Activated CD4-positive, alpha-beta T cell treated with anti-CD3 and anti-CD28 coated beads, Interleukin-2, amount 50 U/mL, for 16 hours (primary cell): ENCODE measurements at regions not wholly inside any gene's neighbourhood (a gene's known extent, or its start where the extent isn't known, plus 50 kb on each side); places are given as distances from the start of the nearest gene placed in this dataset.

Experiments used
- DNase-seq: peaks from one replicate; pipeline ENCODE4 v3.0.0-alpha.2; 2020

DNA sequence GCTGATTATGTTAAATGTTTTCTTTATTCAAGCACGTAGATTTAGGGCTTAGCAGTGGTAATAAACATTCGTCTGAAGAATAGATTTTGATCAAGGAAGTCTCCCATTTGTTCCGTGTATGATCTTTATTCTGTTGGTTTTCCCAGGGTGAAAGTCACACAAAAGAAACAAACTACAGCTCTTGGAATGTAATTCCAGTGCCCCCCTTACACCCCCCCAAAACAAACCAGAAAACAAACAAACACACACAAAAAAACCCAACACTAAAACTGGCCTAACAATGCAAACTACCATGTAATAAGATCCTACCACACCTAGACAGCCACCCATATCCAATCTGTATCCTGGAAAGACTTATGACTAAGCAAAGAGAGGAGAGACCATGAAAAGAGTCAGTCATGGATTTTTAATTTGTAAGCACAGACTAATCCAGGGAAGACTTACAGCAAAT lies 196.2 kb upstream of the ELL2 start:
- DNase-seq = no peak

DNA sequence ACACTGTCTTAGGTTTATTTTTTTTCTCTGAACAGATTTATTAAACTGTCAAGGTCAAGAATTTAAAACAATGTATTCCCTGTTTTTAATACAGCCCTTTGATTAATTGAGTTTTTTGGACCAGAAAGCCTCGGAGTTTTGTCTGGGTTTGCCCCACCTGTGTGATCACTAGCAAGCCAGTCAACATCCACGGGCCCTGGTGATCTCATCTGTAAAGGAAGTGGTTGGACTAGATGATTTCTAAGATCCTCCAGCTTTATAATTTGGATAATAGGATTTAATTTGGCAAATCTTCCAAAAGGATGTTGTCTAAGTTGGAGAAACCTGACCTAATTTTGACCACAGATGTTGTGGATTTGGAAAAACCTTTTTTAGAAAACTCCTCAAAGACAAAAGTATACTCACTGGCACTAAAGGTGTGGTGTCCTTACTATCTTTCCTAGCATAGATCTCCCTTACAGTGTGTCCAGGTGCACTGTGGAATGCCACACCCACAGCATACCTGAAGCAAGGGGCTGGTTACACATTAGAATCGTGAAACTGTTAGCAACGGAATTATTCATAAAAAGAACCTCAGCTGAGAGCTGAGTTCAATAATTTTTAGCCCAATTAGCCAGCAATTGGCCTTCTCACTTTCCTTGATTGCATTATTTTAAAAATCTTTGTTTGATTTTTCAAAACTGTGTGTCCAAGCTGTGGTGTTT lies 195.6 kb upstream of the ELL2 start:
- DNase-seq = no peak

DNA sequence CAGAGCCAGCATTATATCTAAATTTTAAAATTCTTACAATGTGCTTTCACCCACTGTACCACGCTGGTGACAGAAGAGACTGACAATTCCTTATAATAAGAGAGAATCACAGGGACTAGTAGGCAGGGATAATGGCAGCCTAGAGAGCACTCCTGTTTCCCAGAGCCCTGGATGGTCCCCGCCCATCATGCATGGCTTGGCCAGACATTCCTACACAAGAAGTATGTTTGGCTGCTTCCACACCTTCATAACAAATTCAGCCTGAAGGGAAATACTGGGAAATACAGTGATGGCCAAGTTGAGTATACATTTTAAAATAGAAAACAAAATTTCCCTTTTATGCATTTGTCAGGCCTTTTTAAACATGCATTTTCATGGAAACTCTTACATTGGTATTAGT lies 193.5 kb upstream of the ELL2 start:
- DNase-seq = no peak

DNA sequence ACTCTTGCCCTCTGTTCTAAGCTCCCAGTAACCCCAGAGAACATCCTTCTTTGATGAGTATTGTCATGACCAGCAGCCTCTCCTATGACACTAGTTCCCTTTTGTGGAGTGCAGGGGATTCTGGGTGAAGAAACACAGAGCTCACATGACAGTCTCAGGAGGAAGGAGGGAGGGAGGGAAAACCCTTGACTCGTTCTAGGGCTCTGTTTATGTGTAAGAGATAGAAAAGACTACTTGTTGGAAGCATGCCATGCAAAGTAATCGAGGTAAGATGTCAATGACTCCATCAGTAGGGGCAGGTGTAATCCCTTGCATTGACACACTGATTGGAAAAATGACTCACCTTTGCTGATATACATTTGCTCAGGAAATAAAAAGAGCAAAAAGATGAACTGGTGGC lies 190.2 kb upstream of the ELL2 start:
- DNase-seq = no peak

DNA sequence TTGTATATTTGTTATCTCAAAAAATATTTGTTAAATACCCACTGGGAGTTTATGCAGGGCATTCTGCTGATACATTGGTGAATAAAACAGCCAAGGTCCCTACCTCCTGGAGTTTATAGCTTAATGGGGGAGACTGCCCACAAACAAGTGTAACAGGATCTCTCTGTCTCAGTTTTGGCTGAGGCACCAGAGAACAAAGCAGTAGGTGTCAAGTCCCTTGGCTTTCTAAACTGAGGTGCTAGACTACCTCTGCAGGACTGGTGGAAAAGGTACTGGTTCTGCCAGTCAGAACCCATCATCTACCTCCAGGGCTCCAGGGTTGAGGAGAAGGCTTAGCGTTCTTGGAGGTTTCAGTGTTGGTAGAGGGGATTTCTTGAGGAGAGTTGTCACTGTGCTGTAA lies 188.4 kb upstream of the ELL2 start:
- DNase-seq = no peak

DNA sequence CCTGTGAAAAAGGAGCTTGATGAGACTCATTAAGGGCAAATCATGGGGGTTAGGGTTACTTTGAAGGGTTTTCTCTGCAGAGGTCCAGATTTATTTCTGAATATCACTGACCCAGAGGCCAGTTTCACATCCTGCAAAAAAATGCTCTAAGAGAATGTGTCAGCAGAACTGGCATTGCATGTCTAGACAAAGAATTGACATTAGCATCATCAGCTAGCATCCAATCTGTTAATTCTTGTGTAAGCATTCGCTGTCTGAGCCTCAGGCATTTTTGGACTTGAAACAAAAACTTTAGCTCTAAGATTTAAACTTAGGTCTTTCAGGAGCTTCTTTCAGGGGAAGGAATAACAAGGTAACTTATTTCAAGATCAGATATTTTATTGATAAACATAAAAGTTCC lies 187.9 kb upstream of the ELL2 start:
- no peak for DNase-seq

DNA sequence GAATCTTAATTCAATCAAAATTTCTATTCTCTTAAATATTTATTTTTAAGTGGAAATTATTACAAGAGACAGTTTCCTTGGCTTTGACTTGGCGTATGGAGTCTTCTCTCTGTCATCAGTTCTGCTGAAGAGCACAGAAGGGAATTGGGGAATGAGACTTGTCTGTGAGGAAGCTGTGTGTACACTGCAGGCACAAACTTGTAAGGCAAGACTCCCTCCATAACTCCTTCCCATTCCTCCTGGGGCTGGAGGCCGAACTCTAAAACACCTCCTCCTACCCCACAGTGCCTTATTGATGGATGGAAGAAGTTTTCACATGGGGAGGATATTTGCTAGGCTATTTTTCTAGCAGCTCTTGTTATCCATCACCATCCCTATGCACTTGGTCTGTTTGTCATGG lies 187.4 kb upstream of the ELL2 start:
- DNase-seq = no peak

DNA sequence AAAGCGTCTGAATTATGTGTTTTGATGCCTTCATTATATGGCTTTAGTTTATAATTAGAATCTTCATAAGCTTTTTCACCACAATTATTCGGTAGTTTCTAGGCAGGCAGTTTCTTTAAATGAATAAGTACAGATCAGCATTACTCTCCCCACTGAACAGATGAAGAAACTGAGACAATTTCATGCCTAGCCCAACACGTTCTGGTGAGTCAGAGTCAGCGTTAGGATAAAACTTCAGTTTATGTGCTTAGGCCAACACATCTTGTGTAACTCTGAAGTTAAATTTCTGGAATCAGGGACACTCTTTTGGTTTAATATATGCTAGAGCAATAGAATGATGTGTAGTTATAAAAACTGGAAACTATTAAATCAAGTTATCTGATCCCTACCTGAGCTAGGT lies 186.7 kb upstream of the ELL2 start:
- DNase-seq = no peak

DNA sequence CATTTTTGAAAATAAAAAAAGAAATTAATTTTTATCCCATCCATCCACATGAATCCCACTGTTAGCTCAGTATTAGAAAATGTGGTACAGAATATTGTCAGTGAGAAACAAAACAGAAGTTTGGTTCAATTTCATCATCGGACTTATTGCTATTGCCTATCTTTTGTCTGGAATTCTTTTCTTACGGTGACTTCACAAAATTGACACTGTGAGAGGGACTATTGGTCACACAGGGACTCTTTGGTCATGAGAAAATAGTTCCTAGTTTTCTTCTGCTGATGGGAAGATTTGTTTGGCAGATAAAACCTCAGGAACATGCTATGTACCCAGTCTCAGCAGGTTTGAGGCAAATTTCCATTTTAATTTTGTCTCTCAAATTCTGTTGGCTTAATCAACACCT lies 186.2 kb upstream of the ELL2 start:
- DNase-seq = no peak

DNA sequence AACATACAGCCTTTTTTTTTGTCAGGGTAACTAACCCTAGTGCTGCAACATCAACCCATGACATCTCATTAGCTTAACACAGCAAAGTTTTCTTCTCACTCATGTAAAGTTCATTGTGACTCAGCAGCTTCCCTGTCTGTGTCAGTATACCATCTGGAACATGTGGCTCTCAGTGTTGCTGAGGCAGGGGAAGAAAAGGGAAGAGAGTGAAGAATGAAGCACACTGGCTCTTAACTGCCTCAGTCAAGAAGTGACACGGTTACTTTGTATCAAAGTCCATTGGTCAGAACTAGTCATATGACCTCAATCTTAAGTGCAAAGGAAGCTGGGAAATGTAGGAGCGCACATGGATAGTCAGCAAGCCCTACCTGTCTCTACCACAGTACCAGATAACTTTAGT lies 185.0 kb upstream of the ELL2 start:
- DNase-seq = peak; percentile 86

DNA sequence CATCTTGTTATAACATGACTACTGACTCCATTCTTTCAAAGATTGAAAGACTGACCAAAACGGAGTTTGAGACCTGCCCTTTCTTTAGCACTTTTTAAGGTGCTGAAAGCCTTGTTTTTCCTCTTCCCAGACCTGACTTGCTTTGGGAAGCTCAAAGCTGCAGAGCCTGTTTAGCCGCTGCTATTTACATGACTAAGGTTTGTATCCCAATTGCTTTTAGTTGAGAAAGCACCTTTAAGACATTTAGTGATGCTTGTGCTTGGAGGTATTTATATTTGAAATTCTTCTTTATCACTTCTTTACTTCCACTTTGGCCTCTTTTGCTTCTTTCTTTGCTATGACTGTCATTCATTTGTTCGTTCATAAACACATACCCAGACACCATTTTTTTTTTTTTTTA lies 182.6 kb upstream of the ELL2 start:
- DNase-seq = no peak

DNA sequence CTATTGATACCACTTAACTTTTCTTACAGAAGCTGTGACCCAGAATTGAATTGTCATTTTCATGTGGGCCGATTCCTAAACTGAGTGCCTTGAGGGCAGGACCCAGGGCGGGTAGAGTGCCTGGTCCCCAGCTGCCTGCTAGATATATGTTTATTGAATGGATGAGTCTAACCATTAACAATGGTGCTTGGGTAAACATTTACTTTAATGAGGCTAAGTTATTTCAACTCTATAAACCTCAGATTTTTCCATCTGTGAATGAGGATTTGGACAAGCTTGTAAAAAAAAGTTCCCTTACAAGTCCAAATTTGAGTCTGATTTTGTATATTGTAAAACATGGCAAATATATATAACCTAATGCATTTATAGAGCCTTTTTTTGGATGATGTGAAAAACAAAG lies 181.8 kb upstream of the ELL2 start:
- no peak for DNase-seq

DNA sequence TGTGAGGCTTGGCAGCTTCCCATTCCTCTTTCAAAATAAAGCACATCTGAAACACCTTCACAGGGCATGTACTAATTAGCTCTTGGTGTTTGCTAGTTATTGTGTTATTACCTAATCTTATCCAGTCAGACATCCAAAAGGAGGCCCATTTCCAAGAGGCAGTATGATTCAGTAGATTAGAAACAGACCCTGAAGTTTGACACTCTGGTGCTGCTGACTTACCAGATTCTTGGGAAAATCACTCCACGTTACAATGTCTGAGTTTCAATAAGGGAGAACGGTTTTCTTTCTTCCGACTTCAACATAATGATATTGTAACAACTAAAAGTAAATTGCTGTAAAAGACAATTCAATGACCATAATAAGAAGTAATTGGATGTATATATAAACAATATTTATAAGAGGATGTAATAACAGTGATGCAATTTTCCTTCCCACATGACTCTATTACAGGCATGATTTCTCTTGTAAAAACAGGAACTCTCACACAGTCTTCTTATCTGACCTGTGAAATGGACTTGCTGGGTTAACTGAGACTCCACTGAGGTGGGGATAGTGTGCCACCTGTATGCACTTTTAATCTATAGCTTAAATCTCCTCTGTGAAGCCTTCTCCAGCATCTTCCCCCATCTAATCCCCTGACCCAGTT lies 181.3 kb upstream of the ELL2 start:
- DNase-seq = no peak

DNA sequence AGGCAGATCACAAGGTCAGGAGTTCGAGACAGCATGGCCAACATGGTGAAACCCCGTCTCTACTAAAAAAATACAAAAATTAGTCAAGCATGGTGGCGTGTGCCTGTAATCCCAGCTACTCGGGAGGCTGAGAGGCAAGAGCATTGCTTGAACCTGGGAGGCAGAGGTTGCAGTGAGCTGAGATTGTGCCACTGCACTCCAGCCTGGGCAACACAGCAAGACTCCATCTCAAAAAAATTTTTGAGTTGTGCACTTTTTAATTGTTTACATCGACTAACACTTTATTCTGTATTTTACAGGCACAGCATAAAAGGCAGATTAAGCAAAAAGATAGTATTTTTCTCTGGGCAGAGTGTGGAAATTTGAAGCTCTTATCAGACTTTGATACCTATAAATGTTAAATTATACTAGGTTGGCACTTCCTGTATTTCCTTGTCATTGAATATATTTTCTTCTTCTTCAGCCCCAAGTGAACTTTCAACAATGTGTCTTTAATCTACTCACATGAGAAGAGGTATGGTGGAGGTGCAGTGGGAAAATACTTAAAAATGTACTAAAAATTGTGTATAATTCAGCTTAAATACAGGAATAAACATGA lies 180.6 kb upstream of the ELL2 start:
- no peak for DNase-seq

DNA sequence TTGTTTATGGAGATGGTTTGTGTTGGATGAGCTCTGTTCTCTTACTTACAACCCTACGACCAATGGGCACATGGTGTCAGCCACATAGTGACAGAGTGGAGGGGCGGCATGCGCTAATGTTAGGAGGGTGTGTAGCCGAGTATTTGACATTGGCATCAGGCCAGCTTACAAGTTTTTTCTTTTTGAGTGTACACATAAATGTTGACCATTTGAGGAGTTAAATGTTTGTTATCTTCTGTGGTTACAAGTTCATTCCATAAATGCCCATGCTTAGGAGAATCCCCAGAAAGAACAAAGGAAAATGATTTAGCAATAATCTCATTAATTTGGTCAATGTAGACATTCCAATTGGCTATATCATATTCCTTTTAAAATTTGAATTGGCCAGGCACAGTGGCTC lies 180.1 kb upstream of the ELL2 start:
- no peak for DNase-seq

DNA sequence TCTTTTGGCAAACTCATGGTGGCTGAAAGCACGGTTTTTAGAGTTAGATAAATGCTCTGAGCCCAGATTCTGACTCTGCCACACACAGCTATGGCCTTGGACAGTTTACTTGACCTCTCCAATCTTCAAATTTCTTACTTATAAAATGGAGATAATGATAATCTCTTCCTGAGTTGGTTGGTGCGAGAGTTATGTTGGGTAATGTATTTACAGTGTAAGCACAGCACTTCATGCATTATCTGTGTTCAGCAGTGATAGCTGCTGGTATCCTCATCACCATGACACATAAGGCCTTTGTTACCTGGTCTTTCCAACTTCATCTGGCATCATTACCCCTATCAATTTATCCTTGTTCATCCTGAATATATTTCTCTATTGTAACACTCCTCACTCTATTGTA lies 178.8 kb upstream of the ELL2 start:
- DNase-seq = no peak

DNA sequence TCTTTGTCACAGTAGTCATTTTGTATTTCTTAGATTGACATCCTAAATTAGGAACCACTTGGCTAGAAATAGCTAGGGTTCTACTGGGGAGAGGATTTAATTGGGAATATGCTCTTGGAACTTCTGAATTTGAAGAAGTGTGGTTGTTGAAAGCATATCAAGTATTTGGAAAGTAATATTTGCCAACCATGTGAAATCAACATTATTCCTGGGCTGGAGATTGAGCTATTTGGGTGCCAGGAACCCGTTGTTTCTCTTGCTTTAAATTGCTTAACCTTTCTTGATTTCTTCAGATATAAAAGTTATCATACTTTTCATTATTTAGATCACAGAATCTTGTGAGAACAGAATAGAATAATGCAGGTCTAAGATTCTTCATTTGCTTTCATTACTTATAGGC lies 178.4 kb upstream of the ELL2 start:
- DNase-seq = no peak

DNA sequence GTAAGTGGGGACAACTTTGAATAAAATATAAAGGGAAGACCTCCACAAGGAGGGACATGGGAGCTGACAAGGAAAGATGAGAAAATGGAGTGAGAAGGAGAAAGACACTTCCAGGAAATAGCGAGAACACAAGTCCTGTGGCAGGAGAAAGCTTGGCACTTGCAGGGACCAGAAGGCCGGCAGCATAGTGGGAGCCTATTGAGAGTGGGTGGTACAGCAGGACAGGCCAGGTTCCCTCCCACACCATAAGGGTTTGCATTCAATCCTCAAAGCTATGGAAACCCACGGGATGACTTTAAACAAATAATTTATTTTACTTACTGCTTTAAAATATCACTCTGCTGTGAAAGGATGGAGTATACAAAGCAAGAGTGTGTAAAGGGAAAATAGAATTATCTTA lies 173.2 kb upstream of the ELL2 start:
- DNase-seq = no peak

DNA sequence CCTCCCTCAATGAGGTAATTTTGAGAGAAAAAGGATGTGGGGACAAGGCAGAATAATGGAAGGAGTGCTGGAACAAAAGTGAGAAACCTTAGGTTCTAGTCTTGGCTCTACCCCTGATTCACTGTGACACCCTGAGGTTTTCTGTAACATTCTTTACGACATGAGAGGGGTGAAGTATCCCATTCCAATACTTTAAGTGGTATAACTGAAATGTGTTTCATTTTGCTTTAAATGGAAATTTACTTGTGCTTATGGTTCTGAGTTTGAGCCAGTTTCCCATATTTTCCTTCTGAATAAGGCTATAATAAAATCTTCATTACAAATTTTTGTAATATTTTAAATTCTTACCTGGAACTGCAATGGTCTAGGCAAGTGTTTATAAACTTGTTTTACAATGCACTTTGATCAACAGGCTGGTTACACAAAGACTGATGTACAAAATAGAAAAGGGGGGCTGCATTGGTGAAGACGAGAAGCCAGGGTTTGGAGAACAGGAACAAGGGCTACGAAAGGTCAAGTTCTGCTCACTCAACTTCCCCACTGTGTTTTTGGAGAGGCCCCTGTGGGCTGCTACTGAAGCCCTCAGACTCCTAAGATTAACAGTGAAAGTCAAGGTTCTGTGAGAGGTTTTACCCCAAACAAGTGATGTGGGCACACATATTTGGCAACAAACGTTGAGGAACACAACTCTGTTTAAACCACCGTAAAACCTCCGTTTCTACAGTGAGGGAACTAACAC lies 171.9 kb upstream of the ELL2 start:
- DNase-seq = no peak

DNA sequence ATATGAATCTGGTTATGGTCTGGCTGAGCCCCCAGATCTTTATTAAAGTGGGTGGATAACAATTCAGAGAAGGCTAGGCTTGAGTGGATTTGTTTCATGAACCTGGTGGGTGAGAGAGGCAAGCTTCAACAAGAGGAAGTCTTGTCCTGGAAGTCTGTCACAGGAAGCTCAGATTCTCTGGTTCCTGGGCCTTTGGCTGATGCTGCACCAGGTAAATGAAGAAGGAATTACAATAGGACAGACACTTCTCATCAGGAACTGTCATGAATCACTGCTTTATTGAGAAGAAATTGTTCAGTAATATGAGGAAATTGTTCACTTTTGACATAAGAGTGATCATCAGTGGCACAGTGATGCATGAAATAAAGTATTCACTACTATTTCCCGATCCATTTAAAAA lies 167.6 kb upstream of the ELL2 start:
- no peak for DNase-seq

DNA sequence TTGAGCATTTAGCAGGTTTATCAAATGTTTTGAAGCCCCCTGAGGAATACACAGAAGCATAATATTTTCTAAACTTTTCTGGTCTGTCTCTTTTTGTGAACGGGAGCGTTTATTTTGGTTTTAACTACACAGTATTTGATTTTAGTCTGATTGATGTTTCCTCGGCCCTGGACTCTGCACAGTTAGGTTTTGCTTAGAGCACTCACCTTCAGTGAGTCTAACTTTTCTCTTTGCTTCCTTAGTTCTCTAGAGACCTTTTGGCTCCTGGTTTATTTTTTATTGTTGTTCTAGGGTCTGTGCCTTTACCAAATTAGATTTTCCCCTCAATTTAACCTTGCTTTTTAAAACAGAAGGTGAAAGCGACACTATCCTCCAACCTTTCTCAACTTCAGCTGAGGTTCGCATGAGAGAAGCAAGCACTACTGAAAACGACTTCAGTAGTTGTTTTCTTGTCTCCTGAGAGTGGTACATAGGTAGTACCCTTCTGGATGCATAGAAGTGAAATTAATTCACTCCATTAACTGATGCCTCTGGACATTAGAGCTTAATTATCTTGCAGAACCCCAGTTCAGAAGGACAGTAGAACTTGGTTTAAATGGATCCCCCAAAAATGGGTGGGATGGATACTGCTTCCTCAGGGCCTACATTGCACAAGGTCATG lies 166.7 kb upstream of the ELL2 start:
- no peak for DNase-seq

DNA sequence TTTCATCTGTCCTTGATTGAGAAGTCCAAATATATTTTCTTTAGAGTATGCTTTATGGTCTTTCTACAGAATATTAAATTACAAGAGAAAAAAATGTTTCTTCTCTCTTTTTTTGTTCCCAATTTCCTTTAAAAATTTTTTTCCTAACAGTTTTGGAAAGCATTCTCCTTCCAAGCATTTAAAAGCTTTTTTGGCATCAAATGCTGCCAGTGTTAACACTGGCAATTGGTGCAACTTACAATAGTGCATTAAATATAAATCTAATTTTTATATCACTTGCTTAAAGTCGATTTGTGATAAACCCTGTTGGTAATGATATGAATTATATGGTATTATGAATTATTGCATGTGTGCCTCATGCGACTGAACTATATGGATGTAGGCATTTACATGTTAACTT lies 165.9 kb upstream of the ELL2 start:
- DNase-seq = no peak

DNA sequence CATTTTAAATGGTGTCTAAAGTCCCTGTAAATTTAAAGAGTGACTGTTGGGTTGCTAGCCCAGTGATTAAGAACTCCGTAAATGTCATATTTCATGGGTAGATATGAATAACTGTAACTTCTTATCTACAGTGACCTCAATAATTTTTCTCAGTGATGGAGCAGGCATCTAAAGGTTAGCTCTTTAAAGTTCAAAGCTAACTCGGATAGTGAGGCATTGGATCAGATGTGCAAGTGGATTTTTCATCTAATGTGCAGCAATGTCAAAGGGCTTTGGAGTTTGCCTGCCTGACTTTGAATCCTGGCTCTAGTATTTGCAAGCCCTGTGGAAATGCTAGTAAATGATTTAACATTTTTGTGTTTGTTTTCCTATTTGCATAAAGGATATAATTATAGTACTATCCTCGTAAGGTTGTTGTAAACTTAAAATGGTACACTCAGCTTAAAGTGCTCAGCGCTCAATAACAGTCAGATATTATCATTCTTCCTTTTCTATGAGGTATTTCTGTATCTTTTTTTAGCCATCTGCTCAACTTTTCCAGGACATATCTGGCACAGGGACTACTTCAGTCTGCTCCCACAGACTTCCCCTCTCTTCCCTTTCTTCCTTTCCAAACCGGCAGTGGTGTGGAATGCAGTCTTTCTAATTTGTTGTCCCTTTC lies 163.7 kb upstream of the ELL2 start:
- no peak for DNase-seq
